Stimulated activated CD4-positive, alpha-beta T cell treated with anti-CD3 and anti-CD28 coated beads, Interleukin-12 subunit alpha, Interleukin-12 subunit beta, amount 100 ng/mL, for 24 hours (primary cell): ENCODE measurements at regions not wholly inside any gene's neighbourhood (a gene's known extent, or its start where the extent isn't known, plus 50 kb on each side); places are given as distances from the start of the nearest gene placed in this dataset.
"Not testable (repeated sequence)": the region's sequence is repeated elsewhere in the genome, so short reads cannot be mapped to it uniquely, and the experiment has no call there.

Experiments used
- DNase-seq, 2 experiments: peaks; one replicate each; pipeline ENCODE4 v3.0.0-alpha.2; 2020; ENCODE audit warnings: low read depth in 2 of 2

- DNase-seq = not testable (repeated sequence)
These were observed 2296.2 kb upstream of the RAG2 start for GRCh38 chr11:38894201-38894600.

GRCh38 chr11:38884145-38884865 lies 2286.3 kb upstream of the RAG2 start:
- DNase-seq = no peak

GRCh38 chr11:38867338-38867737 lies 2269.3 kb upstream of the RAG2 start:
- no peak for DNase-seq

GRCh38 chr11:38865922-38866321 lies 2267.9 kb upstream of the RAG2 start:
- no peak for DNase-seq

GRCh38 chr11:38842991-38843390 lies 2245.0 kb upstream of the RAG2 start:
- DNase-seq = no peak

GRCh38 chr11:38839071-38839470 lies 2241.0 kb upstream of the RAG2 start:
- DNase-seq = no peak

- no peak for DNase-seq
These were observed 2237.9 kb upstream of the RAG2 start for GRCh38 chr11:38835966-38836365.

- DNase-seq = no peak
These were observed 2226.5 kb upstream of the RAG2 start for GRCh38 chr11:38824573-38824972.

GRCh38 chr11:38821786-38822185 lies 2223.8 kb upstream of the RAG2 start:
- not testable (repeated sequence) for DNase-seq

- no peak for DNase-seq
These were observed 2221.9 kb upstream of the RAG2 start for GRCh38 chr11:38819981-38820380.

GRCh38 chr11:38818720-38819119 lies 2220.7 kb upstream of the RAG2 start:
- DNase-seq = no peak

GRCh38 chr11:38814670-38815069 lies 2216.6 kb upstream of the RAG2 start:
- no peak for DNase-seq

- DNase-seq = no peak
These were observed 2211.5 kb upstream of the RAG2 start for GRCh38 chr11:38809521-38809920.

GRCh38 chr11:38796281-38796680 lies 2198.2 kb upstream of the RAG2 start:
- no peak for DNase-seq

- DNase-seq = no peak
These were observed 2197.0 kb upstream of the RAG2 start for GRCh38 chr11:38795027-38795426.

GRCh38 chr11:38791346-38791961 lies 2193.4 kb upstream of the RAG2 start:
- DNase-seq = no peak

GRCh38 chr11:38788561-38788960 lies 2190.5 kb upstream of the RAG2 start:
- no peak for DNase-seq

- DNase-seq = no peak
These were observed 2186.1 kb upstream of the RAG2 start for GRCh38 chr11:38784164-38784563.

- DNase-seq = no peak
These were observed 2168.8 kb upstream of the RAG2 start for GRCh38 chr11:38766796-38767195.

GRCh38 chr11:38759394-38759793 lies 2161.4 kb upstream of the RAG2 start:
- no peak for DNase-seq

GRCh38 chr11:38756537-38756936 lies 2158.5 kb upstream of the RAG2 start:
- DNase-seq = no peak

GRCh38 chr11:38751421-38751820 lies 2153.4 kb upstream of the RAG2 start:
- no peak for DNase-seq

GRCh38 chr11:38746516-38746915 lies 2148.5 kb upstream of the RAG2 start:
- DNase-seq = not testable (repeated sequence)

GRCh38 chr11:38723361-38723760 lies 2125.3 kb upstream of the RAG2 start:
- no peak for DNase-seq
